Endodermal cell (in vitro differentiated cells): ENCODE measurements at regions not wholly inside any gene's neighbourhood (a gene's known extent, or its start where the extent isn't known, plus 50 kb on each side); places are given as distances from the start of the nearest gene placed in this dataset.

Experiments used
- DNase-seq: peaks from one replicate; pipeline ENCODE4 v3.0.0-alpha.2; 2017
- H3K27ac ChIP-seq: 2 replicates; pipeline ENCODE4 v1.5.1; 2013; ENCODE audit warnings: mild to moderate bottlenecking, low read depth, low read length, moderate library complexity
- H3K27me3 ChIP-seq: 2 replicates; pipeline ENCODE4 v1.6.1; 2013; ENCODE audit warnings: mild to moderate bottlenecking, low read length, moderate library complexity; ENCODE audit not compliant: insufficient read depth, control insufficient read depth, poor library complexity, severe bottlenecking
- H3K36me3 ChIP-seq: 2 replicates; pipeline ENCODE4 v1.7.0; 2013; ENCODE audit warnings: mild to moderate bottlenecking, low read length, moderate library complexity; ENCODE audit not compliant: control insufficient read depth, insufficient read depth
- H3K4me1 ChIP-seq: one replicate; pipeline ENCODE4 v1.7.0; 2013; ENCODE audit warnings: low read length; ENCODE audit not compliant: control insufficient read depth, insufficient read depth
- H3K4me3 ChIP-seq: 2 replicates; pipeline ENCODE4 v1.5.1; 2013; ENCODE audit warnings: mild to moderate bottlenecking, low read length, moderate library complexity
- H3K9ac ChIP-seq: 2 replicates; pipeline ENCODE4 v1.6.1; 2013; ENCODE audit warnings: mild to moderate bottlenecking, low read length, moderate library complexity; ENCODE audit not compliant: poor library complexity, severe bottlenecking; ENCODE audit errors: extremely low read depth
- H3K9me3 ChIP-seq: 2 replicates; pipeline ENCODE4 v1.6.1; 2013; ENCODE audit warnings: mild to moderate bottlenecking, low read length, moderate library complexity; ENCODE audit not compliant: control insufficient read depth
- H3K27ac Mint-ChIP-seq: 2 replicates; pipeline ENCODE4 v1.8.0; 2020; ENCODE audit warnings: mixed read lengths
- H3K27me3 Mint-ChIP-seq: 2 replicates; pipeline ENCODE4 v1.8.0; 2021; ENCODE audit warnings: mild to moderate bottlenecking, mixed read lengths; ENCODE audit not compliant: insufficient read depth
- H3K36me3 Mint-ChIP-seq: 2 replicates; pipeline ENCODE4 v1.8.0; 2020; ENCODE audit warnings: low read depth, mixed read lengths
- H3K4me1 Mint-ChIP-seq: 2 replicates; pipeline ENCODE4 v1.8.0; 2020; ENCODE audit warnings: mixed read lengths
- H3K4me3 Mint-ChIP-seq: 2 replicates; pipeline ENCODE4 v1.8.0; 2020; ENCODE audit warnings: mild to moderate bottlenecking, moderate library complexity, mixed read lengths
- H3K9me3 Mint-ChIP-seq: 2 replicates; pipeline ENCODE4 v1.8.0; 2020; ENCODE audit warnings: mild to moderate bottlenecking, mixed read lengths
- CTCF ChIP-seq: fragments of 200-600 bp; sonication (generic); conservative IDR thresholded peaks from 2 replicates; pipeline ENCODE4 v1.5.0; 2021; ENCODE audit warnings: antibody characterized with exemption, mild to moderate bottlenecking
- WGBS, 2 experiments: methylation state at CpG; one replicate each; pipeline versions ENCODE4 v1.1.5 to v1.1.7; 2013; ENCODE audit warnings: missing lambda C conversion rate in 2 of 2, mixed read lengths in 1 of 2; ENCODE audit not compliant: insufficient coverage in 1 of 2, insufficient read length in 1 of 2; 5-methylcytosine and 5-hydroxymethylcytosine counted together

- Histone ChIP-seq H3K27ac (no peak overlapping the region), H3K27me3 (no peaks in the 10 kb centered on the region), H3K9ac (no peak overlapping the region), H3K4me3 (no peak overlapping the region), H3K9me3 (no peaks in the 10 kb centered on the region), H3K4me1 (no peaks in the 10 kb centered on the region), H3K36me3 (no peaks in the 10 kb centered on the region)
- 93 to 98% methylated on average over 2 of the region's 3 CpGs for WGBS, 2 experiments
- no peak for DNase-seq
- Mint-ChIP-seq H3K4me1 (peaks cover 34% of the 10 kb centered on the region), H3K9me3 (no peaks in the 10 kb centered on the region), H3K4me3 (no peak overlapping the region), H3K27me3 (no peaks in the 10 kb centered on the region), H3K36me3 (no peaks in the 10 kb centered on the region), H3K27ac (no peak overlapping the region)
- TF ChIP-seq CTCF = no peak
Measured at GRCh38 chr13:85265296-85265695, 533.9 kb downstream of the SLITRK6 start.

- no peak overlapping the region for H3K27ac Mint-ChIP-seq
- DNase-seq = no peak
- no peak overlapping the region for H3K4me3 Mint-ChIP-seq
- no peak overlapping the region for H3K27ac ChIP-seq
- no peaks in the 10 kb centered on the region for H3K4me1 ChIP-seq
- H3K27me3 ChIP-seq = no peaks in the 10 kb centered on the region
- TF ChIP-seq CTCF = no peak
- peaks cover 34% of the 10 kb centered on the region for H3K4me1 Mint-ChIP-seq
- no peaks in the 10 kb centered on the region for H3K9me3 Mint-ChIP-seq
- no peaks in the 10 kb centered on the region for H3K9me3 ChIP-seq
- no peak overlapping the region for H3K4me3 ChIP-seq
- no peaks in the 10 kb centered on the region for H3K27me3 Mint-ChIP-seq
- no peak overlapping the region for H3K9ac ChIP-seq
- WGBS, 2 experiments = 95 to 100% methylated on average over 1 to 2 of the region's 2 CpGs
- no peaks in the 10 kb centered on the region for H3K36me3 Mint-ChIP-seq
- no peaks in the 10 kb centered on the region for H3K36me3 ChIP-seq
Measured at GRCh38 chr13:85262499-85262898, 536.7 kb downstream of the SLITRK6 start.

GRCh38 chr13:85261757-85262346 is 537.4 kb downstream of the SLITRK6 start:
- no peaks in the 10 kb centered on the region for H3K36me3 ChIP-seq
- TF ChIP-seq CTCF = peak; percentile 76
- no peaks in the 10 kb centered on the region for H3K9me3 ChIP-seq
- Mint-ChIP-seq H3K36me3 (no peaks in the 10 kb centered on the region), H3K27me3 (no peaks in the 10 kb centered on the region), H3K4me3 (no peak overlapping the region), H3K4me1 (peaks cover 31% of the 10 kb centered on the region), H3K9me3 (no peaks in the 10 kb centered on the region), H3K27ac (no peak overlapping the region)
- no peak for DNase-seq
- no peaks in the 10 kb centered on the region for H3K27me3 ChIP-seq
- WGBS, 2 experiments = no CpG with 5 or more reads among the region's 1 CpG
- no peaks in the 10 kb centered on the region for H3K4me1 ChIP-seq
- H3K9ac ChIP-seq = no peak overlapping the region
- no peak overlapping the region for H3K4me3 ChIP-seq
- no peak overlapping the region for H3K27ac ChIP-seq
